Endothelial cell of hepatic sinusoid (primary cell): ENCODE measurements at regions not wholly inside any gene's neighbourhood (a gene's known extent, or its start where the extent isn't known, plus 50 kb on each side); places are given as distances from the start of the nearest gene placed in this dataset.
"Not testable (repeated sequence)": the region's sequence is repeated elsewhere in the genome, so short reads cannot be mapped to it uniquely, and the experiment has no call there.

Experiments used
- in situ Hi-C: cut with HindIII; loops from 2 replicates; pipeline ENCODE4 v1.10.0; 2017; ENCODE audit warnings: low sequenced_read_pairs

DNA sequence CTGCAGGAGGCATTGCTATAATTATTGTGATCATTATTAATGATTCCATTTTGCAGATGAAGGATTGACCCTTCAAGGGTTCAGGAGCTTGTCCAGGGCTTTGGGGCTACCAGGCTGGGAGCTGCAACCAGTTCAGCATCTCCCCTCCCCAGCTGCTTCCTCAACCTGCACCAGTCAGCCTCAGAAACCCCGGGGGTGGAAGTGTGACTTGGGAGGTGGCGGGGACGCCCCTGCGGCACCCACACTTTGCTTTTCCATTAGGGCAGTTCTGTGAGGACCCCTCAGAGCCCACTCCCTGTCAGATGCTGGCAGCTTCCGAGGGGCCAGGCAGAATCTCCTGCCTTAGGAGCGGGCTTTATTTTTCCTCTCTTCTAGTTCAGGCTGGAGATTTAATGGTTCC lies 85.6 kb downstream of the OLFM1 start:
- in situ Hi-C loops: no loop called here

DNA sequence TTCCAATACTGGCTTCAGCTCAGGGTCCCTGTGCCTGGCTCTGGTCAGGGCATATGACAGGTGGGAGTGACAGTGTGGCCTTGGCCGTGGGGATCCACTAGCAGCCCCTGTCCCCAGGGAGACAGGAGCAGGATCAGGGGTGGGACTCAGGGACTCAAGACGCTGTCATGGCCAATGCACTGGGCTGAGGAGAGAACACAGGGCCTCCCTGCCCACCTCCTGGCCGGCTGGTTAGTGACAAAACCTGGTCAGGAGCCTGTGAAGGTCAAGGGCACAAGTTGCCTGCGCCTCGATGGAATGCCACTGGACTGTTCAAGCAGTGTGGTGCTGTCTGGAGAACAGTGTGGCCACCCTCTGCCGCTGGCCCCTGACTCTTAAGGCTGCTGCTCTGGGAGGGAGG lies 86.8 kb downstream of the OLFM1 start:
- in situ Hi-C loops: no loop called here

DNA sequence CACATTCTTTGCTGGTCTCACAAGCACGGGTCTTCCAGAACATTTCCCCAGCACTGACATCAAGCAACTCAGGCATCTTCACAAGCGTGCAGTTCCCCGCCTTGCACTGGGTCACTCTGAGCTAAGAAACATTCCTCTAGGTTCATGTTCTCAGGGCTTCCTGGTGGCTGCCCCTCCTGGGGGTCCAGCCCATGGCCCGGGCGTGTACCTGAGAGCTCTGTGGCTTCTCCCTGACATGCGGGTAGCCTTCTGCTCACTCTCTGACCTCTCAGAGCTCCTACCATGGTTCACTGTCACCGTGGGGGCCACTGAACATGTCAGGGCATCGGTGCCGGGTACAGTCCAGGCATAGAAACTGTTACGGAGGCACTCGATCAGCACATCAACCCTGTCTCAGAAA lies 87.5 kb downstream of the OLFM1 start:
- in situ Hi-C loops: no loop called here

DNA sequence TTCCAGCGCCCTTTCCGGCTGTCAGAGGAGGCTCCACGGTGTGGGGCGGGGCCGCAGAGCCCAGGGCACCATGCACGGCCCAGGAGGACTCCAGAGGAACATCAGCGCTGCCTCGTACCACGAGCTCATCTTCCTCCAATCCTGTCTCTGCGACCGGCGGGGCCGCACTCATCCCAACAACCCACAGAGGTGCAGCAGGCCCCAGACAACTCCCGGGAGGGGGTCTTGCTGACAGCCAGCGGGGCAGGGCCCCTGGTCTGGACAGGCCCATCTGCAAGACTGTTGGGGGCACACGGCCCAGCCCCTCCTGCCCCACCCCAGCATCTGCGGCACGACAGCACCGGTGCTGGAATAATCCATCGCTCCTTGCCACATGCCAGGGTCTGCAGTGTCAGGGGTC lies 88.8 kb downstream of the OLFM1 start:
- in situ Hi-C loops: no loop called here

DNA sequence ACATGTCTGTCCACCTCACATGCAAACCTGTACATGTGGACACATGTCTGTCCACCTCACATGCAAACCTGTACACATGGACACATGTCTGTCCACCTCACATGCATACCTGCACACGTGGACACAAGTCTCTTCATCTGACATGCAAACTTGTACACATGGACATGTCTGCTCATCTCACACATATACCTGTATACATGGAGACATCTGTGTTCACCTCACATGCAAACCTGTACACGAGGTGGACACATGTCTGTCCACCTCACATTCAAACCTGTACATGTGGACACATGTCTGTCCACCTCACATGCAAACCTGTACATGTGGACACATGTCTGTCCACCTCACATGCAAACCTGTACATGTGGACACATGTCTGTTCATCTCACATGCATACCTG lies 90.1 kb downstream of the OLFM1 start:
- in situ Hi-C loops: not testable (repeated sequence)

DNA sequence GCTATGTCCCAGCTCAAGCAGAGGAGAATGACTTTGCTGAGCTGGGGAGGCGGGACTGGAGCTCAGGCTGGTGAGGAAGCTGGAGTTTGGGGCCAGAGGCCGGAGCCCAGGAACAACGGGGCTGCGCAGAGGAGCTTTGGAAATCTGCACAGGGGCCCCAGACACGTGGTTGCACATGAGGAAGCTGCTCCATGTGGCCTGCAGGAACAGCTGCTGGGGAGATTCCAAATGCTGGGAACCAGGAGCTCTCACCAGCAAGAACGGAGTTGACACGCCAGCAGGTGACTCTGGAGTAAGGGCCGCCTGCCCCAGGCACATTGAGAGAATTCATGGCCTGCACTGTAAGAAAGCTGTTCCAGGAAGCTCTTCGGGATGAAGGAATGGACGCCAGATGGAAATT lies 91.0 kb downstream of the OLFM1 start:
- in situ Hi-C loops: no loop called here

DNA sequence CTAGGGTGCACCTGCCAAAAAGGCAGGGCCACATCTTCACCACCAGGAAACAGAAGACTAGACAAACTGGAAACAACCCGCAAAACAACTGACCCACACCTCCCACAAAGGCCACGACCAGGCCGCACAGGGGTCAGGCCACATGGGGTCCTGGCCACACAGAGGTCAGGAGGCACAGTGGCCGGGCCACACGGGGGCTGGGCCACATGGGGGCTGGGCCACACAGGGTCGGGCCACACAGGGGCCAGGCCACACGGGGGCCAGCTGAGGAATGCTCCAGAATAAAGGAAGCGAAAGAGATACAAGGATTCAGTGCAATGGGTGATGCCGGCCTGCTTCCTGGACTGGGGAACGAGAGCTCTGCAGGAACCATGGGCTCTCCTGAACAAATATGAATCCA lies 91.6 kb downstream of the OLFM1 start:
- in situ Hi-C loops: no loop called here

DNA sequence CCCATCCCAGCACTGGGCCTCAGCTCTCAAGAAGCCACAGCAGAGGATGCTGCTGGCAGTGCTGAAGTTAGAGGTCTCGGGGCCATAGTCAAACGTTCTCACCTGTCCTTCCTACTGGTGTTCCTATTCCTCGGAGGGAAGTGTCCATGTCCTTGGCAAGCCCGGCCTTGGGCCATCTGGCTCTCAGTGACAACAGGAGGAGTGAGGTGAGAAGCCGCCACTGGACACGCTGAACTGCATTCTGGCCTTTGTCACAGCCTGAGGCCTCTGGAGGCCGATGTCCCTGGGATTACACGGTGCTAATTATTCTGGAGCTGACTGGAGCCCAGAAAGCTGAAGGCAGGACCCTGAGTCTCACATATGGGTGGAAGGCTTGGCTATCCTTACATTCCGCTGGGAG lies 92.5 kb downstream of the OLFM1 start:
- in situ Hi-C loops: no loop called here

DNA sequence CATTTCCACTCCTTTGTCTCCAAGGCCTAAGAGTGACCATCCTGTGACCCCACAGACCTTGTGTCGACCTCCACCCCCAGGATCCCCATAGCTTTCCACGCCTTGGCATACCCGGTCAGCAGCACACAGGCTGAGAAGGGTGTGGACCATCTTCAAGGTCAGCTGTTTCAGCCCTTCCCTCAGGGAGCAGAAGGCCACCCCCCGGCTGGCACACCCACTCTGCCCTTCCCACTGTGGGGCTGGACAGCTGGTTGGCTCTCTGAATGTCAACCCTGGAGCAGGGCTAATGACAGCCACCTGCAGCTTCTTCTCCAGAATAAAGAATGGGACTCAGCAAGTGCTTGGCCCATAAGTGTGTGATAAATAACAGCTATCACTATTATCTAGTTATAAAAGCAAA lies 93.1 kb downstream of the OLFM1 start:
- in situ Hi-C loops: no loop called here

DNA sequence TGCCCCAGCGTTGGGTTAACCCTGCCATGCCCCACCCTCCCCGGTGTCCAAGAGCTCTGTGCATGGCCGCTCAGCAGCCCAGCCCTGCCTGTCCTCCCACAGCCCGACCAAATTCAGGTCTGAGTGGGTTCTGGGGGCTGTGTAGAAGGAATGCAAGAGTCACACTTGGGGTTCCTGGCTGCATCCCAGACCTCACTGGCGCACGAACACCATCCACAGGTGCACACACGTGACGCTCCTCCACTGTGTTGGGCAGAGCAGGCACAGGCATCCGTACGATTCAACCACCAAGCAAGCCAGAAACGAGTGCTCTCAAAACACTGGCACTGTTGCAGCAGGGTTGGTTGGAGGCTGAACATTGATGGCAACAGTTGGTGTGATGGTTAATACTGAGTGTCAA lies 93.9 kb downstream of the OLFM1 start:
- in situ Hi-C loops: no loop called here

DNA sequence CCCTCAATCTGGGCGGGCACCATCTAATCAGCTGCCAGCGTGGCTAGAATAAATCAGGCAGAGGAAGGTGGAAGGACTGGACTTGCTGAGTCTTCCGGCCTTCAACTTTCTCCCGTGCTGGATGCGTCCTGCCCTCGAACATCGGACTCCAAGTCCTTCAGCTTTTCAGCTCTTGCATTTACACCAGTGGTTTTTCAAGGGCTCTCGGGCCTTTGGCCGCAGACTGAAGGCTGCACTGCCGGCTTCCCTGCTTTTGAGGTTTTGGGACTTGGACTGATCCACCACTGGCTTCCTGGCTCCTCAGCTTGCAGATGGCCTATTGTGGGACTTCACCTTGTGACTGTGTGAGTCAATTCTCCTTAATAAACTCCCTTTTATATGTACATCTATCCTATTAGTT lies 94.4 kb downstream of the OLFM1 start:
- in situ Hi-C loops: not testable (repeated sequence)

DNA sequence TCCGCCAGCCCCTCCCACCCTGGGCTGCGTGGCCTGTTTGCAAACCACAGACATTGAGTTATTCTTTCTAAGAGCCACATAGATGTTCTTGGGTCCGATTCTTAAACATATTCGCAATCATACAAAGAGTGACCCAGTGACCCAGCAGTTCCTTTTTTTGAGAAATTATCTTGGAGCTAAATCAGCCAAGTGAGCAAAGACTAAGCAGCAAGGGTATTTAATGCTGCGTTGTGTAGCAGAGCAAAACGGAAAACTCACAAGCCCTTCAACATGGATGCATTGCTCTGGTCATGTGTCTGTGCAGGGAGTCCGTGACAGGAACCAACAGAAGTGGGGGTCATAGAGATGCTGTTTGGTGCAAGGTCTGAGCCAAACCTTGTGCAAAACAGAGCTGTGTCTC lies 95.6 kb downstream of the OLFM1 start:
- in situ Hi-C loops: no loop called here

DNA sequence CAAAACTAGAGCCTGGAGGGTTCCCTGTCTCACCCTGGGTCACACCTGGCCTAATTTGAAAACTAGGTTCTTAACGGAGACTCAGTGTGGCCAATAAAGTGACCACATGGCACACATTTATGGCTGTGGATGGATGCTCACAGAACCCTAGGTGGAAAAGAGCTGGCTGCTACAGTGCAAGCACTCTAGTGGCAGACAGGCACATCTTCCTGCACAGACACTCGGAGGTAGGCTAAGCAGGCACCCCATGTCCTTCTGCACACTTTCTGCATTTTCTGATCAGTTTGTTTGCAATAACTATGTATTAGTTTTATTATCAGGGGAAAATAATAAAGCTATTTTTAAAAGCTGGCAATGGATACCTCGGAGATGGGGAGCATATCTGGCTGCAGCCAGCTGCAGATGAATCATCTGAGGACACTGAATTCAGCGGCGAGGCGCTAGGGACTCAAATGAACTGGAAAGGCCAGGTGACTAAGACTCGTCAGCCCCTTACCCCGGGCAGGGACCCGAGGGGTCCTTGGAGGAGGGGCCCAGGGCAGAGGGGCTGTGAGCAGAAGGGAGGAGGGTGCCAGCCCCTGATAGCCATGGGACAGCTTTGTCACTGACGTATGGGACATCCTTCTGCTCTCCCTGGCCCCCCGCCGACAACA lies 96.2 kb downstream of the OLFM1 start:
- in situ Hi-C loops: no loop called here

DNA sequence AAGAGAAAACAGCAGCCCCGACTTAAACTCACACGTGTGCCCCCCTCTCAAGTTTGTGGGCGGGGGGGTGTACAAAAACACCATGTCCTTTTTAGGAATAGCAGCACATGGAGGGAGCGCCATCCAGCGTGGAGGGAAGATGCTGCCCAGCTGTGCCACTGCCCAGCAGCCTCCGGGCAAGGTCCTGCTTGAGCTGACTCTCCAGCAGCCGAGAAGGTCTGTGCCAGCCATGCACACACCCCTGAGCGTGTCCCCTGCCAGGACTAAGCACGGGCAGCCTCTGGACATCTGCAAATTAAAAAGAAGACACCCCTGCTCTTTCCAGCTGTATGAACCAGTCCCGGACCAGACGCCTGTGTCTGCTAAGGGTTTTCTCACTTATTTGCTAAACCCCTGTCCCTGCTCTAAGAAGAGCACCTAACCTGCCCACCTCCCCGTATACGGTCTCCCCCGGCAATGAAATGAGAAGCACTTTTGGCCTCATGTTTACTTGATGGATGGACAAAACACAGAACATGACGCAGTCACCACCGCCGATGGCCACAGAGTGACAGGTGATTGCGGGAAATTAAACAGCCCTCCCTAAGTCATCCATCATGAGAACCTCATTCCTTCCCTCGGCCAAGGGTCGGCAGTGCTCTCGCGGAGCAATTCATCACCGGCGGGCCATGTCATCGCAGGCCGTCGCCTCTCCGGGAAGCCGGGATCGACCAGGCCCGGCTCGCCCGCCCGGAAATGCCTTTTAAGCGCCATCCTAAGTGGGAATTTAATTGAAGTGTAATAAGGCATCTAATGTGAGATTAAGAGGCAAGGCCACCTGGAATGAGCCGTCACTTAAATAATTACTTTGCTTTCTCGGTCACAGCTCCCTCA lies 96.9 kb downstream of the OLFM1 start:
- in situ Hi-C loops: no loop called here

DNA sequence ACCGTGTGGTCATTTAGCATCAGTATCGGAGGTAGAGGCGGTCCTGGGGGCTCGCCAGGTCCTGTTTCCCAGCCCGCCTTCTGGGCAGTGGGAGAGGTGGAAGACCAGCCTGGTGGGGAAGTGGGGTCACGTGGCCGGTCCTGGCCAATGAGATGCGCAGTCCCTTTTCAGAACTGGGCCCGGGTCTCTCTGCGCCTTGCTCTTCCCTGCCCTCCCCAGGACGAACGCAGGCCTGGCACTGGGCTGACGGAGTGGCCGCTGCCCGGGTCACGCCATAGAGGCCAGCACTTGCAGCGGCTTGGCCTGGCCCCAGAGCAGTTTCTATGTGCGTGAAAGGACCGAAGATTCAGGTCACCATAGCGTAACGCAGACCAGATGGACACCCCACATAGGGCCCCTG lies 97.6 kb downstream of the OLFM1 start:
- in situ Hi-C loops: no loop called here

DNA sequence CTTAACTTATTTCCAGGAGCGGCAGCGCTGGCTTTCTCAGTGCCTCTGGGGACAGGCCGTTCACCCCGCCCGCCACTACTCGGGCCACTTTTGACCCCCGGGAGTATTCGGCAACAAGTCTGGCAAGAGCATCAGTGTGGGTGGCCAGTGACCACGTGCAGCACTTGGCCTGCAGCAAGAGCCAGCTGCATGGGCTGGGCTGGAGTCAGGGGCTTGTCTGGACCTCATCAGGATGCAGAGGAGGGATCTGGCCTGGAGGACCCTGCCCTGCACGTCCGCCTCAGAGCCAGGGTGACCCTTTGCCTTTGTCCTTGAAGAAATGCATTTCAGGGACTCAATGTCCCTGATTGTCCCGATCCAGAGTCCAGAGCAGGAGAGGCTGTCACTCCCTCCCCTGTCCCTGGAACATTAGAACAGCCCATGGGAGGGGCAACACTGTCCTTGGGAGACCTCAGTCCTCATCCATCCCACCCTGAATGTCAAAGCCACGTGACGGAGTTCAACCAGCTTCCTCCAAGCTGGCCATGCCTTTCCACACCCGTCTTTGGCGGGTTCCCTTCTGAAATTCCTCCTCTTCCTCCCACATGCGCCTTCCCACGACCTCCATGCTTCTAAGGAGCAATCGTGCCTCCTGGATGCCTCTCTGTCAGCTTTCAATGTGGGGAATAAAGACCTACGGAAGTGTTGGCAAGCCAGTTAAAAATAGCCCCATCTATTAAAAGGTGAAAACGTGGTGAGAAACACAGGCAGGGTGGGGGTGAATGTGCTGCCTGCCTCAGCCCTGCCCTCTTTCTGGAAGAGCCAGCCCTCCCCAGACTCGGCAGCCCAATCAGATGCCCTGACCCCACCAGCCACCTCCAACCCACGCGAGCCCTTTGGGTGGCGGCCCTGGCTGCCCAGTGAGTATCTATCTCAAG lies 99.0 kb downstream of the OLFM1 start:
- in situ Hi-C loops: no loop called here

DNA sequence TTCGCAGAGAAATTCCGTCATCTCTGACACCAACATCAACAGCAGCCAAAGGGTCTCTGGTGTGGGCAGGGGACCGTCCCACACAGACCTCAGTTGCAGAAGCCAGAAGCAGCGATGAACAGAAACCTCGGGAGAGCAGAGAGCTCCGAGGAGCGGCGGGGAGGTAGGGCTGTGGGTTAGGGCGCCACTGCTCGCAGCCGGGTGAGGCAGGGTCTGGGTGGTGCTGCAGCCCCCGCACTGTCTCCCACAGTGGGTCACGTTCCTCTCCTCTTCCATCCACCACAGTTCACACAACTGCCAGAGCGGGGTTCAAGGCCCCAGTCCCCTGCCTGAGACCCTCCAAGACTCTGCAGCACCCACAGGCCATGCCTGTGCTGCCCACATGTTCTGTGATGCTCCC lies 99.9 kb downstream of the OLFM1 start:
- in situ Hi-C loops: no loop called here

DNA sequence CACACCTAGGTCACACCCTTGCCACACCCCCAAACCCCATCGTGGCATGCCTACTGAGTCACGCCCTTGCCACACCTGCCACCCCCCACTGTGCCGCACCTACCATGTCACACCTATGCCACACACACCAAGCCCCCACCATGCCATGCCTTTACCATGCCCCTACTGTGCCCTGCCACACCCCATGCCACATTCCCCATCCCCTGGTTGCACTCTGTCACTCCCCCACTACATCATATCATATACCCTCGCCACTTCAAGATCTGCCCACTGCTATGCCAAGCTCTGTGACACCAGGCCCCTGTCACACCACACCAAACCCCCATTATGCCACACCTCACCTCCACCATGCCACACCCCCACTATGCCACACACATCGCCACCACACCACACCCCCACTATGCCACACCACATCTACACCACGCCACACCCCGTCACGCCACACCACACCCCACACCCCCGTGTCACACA lies 101.2 kb downstream of the OLFM1 start:
- in situ Hi-C loops: no loop called here

DNA sequence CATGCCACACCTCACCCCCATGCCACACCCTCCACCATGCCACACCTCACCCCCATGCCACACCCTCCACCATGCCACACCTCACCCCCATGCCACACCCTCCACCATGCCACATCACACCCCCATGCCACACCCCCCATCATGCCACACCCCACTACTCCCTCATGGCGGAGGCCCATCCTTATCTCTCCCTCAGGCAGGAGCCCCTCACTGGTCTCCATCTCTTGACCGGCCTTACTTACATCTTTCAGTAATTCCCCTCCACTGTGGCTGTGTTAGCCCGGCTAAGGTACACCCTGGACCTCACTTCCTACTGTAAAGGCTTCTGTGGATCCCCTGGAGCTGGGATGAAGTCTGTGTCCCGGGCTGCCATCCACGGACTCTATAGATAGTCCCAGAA lies 102.0 kb downstream of the OLFM1 start:
- in situ Hi-C loops: no loop called here

DNA sequence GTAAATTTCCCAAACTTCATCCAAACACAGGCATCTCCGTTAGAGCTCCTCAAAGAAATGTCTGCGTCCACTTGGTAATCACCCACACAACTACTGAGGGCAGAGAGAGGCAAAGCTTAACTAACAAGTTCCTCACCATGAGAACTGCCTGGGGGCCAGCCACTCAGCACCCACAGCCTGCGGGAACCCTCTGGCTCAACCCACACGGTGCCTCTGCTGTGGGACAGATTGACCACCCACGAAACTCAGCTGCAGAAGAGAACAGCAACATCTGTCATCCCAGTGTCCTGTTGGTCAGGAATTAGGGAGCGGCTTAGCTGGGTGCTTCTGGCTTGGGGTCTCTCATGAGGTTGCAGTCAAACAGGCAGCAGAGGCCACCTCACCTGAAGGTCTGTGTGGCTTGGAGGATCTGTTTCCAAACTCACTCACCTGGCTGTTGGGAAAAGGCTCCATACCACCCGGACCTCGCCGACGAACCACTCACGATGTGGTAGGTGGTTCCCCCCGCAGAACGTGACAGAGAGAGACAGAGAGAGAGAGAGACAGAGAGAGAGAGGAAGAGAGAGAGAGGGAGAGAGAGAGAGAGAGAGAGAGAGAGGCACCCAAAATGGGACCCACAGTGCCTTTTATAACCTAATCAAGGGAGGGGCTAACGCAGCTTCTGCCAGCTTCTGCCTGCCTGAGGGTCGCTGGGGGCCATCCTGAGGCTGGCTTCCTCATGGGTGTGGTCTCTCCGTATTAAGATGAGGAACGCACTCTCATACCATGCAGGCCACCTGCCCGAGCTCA lies 103.5 kb downstream of the OLFM1 start:
- in situ Hi-C loops: no loop called here

DNA sequence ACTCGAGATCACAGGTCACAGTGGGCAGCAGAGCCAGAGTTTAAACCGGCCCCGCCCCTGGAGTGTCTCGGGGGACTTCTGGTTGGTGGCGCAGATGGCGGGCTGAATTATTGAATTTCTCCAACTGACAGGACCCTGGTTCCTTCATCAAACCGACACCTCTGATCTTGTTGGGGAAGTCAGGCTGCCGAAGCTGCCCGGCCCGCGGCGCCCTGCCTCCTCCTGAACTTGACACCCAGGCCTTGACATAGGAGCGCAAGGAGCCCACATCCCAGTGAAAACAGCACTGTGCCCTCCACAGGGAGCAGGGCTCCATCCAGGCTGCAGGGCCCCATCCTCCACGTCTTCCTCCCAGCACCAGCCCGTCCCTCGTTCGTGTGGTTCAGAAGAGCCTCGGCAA lies 105.2 kb downstream of the OLFM1 start:
- in situ Hi-C loops: no loop called here
